HEK293 (cell line): ENCODE measurements at regions not wholly inside any gene's neighbourhood (a gene's known extent, or its start where the extent isn't known, plus 50 kb on each side); places are given as distances from the start of the nearest gene placed in this dataset.
"Not testable (repeated sequence)": the region's sequence is repeated elsewhere in the genome, so short reads cannot be mapped to it uniquely, and the experiment has no call there.

Experiments used
- CTCF ChIA-PET: fragments of 350-600 bp; formaldehyde crosslinking; extraction: SDS; loops from one replicate; lab custom pipeline; 2021; ENCODE audit warnings: antibody characterized with exemption; lab: Yijun Ruan, JAX
- POLR2A ChIA-PET: fragments of 300-600 bp; formaldehyde crosslinking; extraction: SDS; loops from one replicate; lab custom pipeline; 2020; ENCODE audit warnings: antibody characterized with exemption, inconsistent platforms; lab: Yijun Ruan, JAX
- H3K27ac ChIP-seq: fragments of 200-500 bp; sonication (Bioruptor generic); 2 replicates; pipeline ENCODE4 v1.5.1; 2014; ENCODE audit warnings: low read depth, low read length, control low read depth, inconsistent platforms; ENCODE audit errors: extremely low read depth
- H3K36me3 ChIP-seq, 2 experiments: fragments of 200-500 bp in 1 of 2; sonication (Bioruptor generic) in 1 of 2; 1 replicate in 1 of 2; 2 replicates in 1 of 2; pipeline ENCODE4 v1.5.1; 2014 to 2017; ENCODE audit warnings: inconsistent platforms in 2 of 2, low read length in 2 of 2; ENCODE audit not compliant: control insufficient read depth in 2 of 2, insufficient read depth in 1 of 2
- H3K4me1 ChIP-seq: fragments of 200-500 bp; sonication (Bioruptor generic); 2 replicates; pipeline ENCODE4 v1.5.1; 2014; ENCODE audit warnings: mild to moderate bottlenecking, low read length, inconsistent platforms; ENCODE audit not compliant: control insufficient read depth, insufficient read depth
- H3K4me3 ChIP-seq: 2 replicates; pipeline ENCODE4 v1.5.1; 2011; ENCODE audit warnings: low read depth, mild to moderate bottlenecking, control low read depth, low read length, moderate library complexity
- H3K9me3 ChIP-seq: fragments of 200-500 bp; sonication (Bioruptor generic); 2 replicates; pipeline ENCODE4 v1.5.1; 2014; ENCODE audit warnings: low read depth, low read length, inconsistent platforms; ENCODE audit not compliant: control insufficient read depth, insufficient read depth
- AEBP2 ChIP-seq: fragments of 450-650 bp; formaldehyde crosslinking; IDR thresholded peaks from 2 replicates; pipeline ENCODE4 v1.5.1; 2016; ENCODE audit warnings: missing biosample characterization, missing genetic modification characterization, borderline replicate concordance
- BCL11B ChIP-seq: fragments of 450-650 bp; formaldehyde crosslinking; IDR thresholded peaks from 2 replicates; pipeline ENCODE4 v1.5.1; 2016; ENCODE audit warnings: low read depth, missing biosample characterization, missing genetic modification characterization
- GLI4 ChIP-seq: fragments of 450-650 bp; formaldehyde crosslinking; IDR thresholded peaks from 2 replicates; pipeline ENCODE4 v1.5.1; 2016; ENCODE audit warnings: missing biosample characterization, missing genetic modification characterization
- OVOL3 ChIP-seq: fragments of 450-650 bp; formaldehyde crosslinking; IDR thresholded peaks from 2 replicates; pipeline ENCODE4 v1.5.1; 2016; ENCODE audit warnings: missing biosample characterization, missing genetic modification characterization
- TRIM28 ChIP-seq: IDR thresholded peaks from 2 replicates; pipeline ENCODE4 v1.6.1; 2011; ENCODE audit warnings: low read length, control low read depth, borderline replicate concordance
- WT1 ChIP-seq: fragments of 450-650 bp; formaldehyde crosslinking; IDR thresholded peaks from 2 replicates; pipeline ENCODE4 v1.5.1; 2016; ENCODE audit warnings: missing biosample characterization, missing genetic modification characterization
- ZFHX2 ChIP-seq: fragments of 450-650 bp; formaldehyde crosslinking; conservative IDR thresholded peaks from 2 replicates; pipeline ENCODE4 v1.5.1; 2016; ENCODE audit warnings: missing biosample characterization, missing genetic modification characterization
- ZNF121 ChIP-seq: fragments of 450-650 bp; formaldehyde crosslinking; IDR thresholded peaks from 2 replicates; pipeline ENCODE4 v1.5.1; 2016; ENCODE audit warnings: missing biosample characterization, missing genetic modification characterization
- ZNF140 ChIP-seq: fragments of 450-650 bp; formaldehyde crosslinking; IDR thresholded peaks from 2 replicates; pipeline ENCODE4 v1.5.1; 2016; ENCODE audit warnings: missing biosample characterization, missing genetic modification characterization
- ZNF146 ChIP-seq: fragments of 450-650 bp; formaldehyde crosslinking; IDR thresholded peaks from 2 replicates; pipeline ENCODE4 v1.5.1; 2016; ENCODE audit warnings: missing biosample characterization, missing genetic modification characterization
- ZNF184 ChIP-seq: fragments of 450-650 bp; IDR thresholded peaks from 2 replicates; pipeline ENCODE4 v1.5.1; 2018; ENCODE audit warnings: missing biosample characterization, mild to moderate bottlenecking, missing genetic modification characterization
- ZNF24 ChIP-seq: fragments of 450-650 bp; formaldehyde crosslinking; IDR thresholded peaks from 2 replicates; pipeline ENCODE4 v1.5.1; 2016; ENCODE audit warnings: missing biosample characterization, missing genetic modification characterization
- ZNF248 ChIP-seq: fragments of 450-650 bp; formaldehyde crosslinking; IDR thresholded peaks from 2 replicates; pipeline ENCODE4 v1.5.1; 2017; ENCODE audit warnings: missing biosample characterization, missing genetic modification characterization
- ZNF266 ChIP-seq: fragments of 450-650 bp; formaldehyde crosslinking; IDR thresholded peaks from 2 replicates; pipeline ENCODE4 v1.5.1; 2016; ENCODE audit warnings: missing biosample characterization, missing genetic modification characterization, low read depth
- ZNF274 ChIP-seq, 2 experiments: fragments of 200-500 bp in 1 of 2; fragments of 450-650 bp in 1 of 2; sonication (Bioruptor generic) in 1 of 2; formaldehyde crosslinking in 1 of 2; IDR thresholded peaks; 2 replicates each; pipeline versions ENCODE4 v1.5.1 to v1.6.1; 2014 to 2016; ENCODE audit warnings: borderline replicate concordance in 1 of 2, inconsistent platforms in 1 of 2, low read length in 1 of 2, missing biosample characterization in 1 of 2, missing genetic modification characterization in 1 of 2
- ZNF366 ChIP-seq: fragments of 450-650 bp; formaldehyde crosslinking; conservative IDR thresholded peaks from 2 replicates; pipeline ENCODE4 v1.5.1; 2016; ENCODE audit warnings: missing biosample characterization, missing genetic modification characterization
- ZNF473 ChIP-seq: fragments of 450-650 bp; formaldehyde crosslinking; IDR thresholded peaks from 2 replicates; pipeline ENCODE4 v1.5.1; 2017; ENCODE audit warnings: missing biosample characterization, missing genetic modification characterization
- ZNF501 ChIP-seq: fragments of 450-650 bp; formaldehyde crosslinking; IDR thresholded peaks from 2 replicates; pipeline ENCODE4 v1.5.1; 2016; ENCODE audit warnings: missing biosample characterization, missing genetic modification characterization
- ZNF510 ChIP-seq: fragments of 450-650 bp; formaldehyde crosslinking; IDR thresholded peaks from 2 replicates; pipeline ENCODE4 v1.5.1; 2018; ENCODE audit warnings: mild to moderate bottlenecking, missing genetic modification characterization, missing biosample characterization; ENCODE audit not compliant: insufficient replicate concordance
- ZNF521 ChIP-seq: fragments of 450-650 bp; formaldehyde crosslinking; IDR thresholded peaks from 2 replicates; pipeline ENCODE4 v1.5.1; 2017; ENCODE audit warnings: missing biosample characterization, mild to moderate bottlenecking, missing genetic modification characterization
- ZNF549 ChIP-seq: fragments of 450-650 bp; IDR thresholded peaks from 2 replicates; pipeline ENCODE4 v1.5.1; 2018; ENCODE audit warnings: missing biosample characterization, missing genetic modification characterization, mild to moderate bottlenecking, inconsistent platforms, moderate library complexity
- ZNF571 ChIP-seq: fragments of 450-650 bp; formaldehyde crosslinking; IDR thresholded peaks from 2 replicates; pipeline ENCODE4 v1.5.0; 2017; ENCODE audit warnings: missing biosample characterization, missing genetic modification characterization
- ZNF629 ChIP-seq: fragments of 450-650 bp; formaldehyde crosslinking; IDR thresholded peaks from 2 replicates; pipeline ENCODE4 v1.5.1; 2017; ENCODE audit warnings: missing biosample characterization, missing genetic modification characterization
- ZNF658 ChIP-seq: fragments of 450-650 bp; formaldehyde crosslinking; IDR thresholded peaks from 2 replicates; pipeline ENCODE4; 2016; ENCODE audit warnings: missing biosample characterization, missing genetic modification characterization
- ZNF777 ChIP-seq: fragments of 450-650 bp; formaldehyde crosslinking; IDR thresholded peaks from 2 replicates; pipeline ENCODE4 v1.5.1; 2017; ENCODE audit warnings: missing biosample characterization, missing genetic modification characterization, borderline replicate concordance
- TF ChIP-seq, protein P1 (sequence below): fragments of 450-650 bp; formaldehyde crosslinking; IDR thresholded peaks from 2 replicates; pipeline ENCODE4 v1.5.1; 2017; ENCODE audit warnings: missing biosample characterization, missing genetic modification characterization

DNA sequence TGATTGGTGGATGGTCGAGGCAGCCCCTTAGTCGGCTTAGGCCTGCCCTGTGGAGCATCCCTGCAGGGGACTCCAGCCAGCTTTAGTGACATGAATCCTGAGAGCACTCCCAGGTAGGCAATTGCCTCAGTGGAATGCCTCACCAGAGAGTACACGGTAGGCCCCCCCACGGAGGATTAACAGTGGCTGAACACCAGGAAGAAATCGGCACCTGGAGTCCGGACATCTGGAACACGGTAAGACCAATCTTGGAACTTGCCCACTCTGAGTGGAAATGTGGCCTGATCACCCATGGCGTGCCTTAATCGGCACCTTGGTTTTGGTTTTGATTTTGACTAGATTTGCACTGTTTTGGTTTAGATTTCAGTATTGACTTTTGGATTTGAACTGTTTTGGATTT is 326.2 kb upstream of the NCKAP5 start:
- H3K4me3 ChIP-seq, result no peak overlapping the region
- CTCF ChIA-PET, result no interaction called here
- no peaks in the 10 kb centered on the region; the same call in 1 of the 2 replicates for H3K4me1 ChIP-seq
- no peaks in the 10 kb centered on the region for H3K36me3 ChIP-seq
- POLR2A ChIA-PET, result no interaction called here
- TF ChIP-seq ZNF501 (tag by site-specific recombination) (no peak), WT1 (no peak), ZNF274 (IDR thresholded peaks at IDR 0.05; ENCODE audit: low read length) (no peak), ZNF274 (tag by site-specific recombination; IDR thresholded peaks at IDR 0.05; ENCODE audit: borderline replicate concordance) (no peak), ZNF510 (tag by site-specific recombination) (no peak), ZNF366 (tag by site-specific recombination) (no peak), AEBP2 (no peak), ZNF184 (no peak), ZNF266 (tag by site-specific recombination) (no peak), ZNF24 (tag by site-specific recombination) (no peak), ZNF248 (tag by site-specific recombination) (no peak), ZNF473 (tag by site-specific recombination) (no peak), BCL11B (tag by site-specific recombination) (no peak), ZNF777 (tag by site-specific recombination) (no peak), ZNF521 (tag by site-specific recombination) (no peak), GLI4 (no peak), TRIM28 (no peak)
- TF ChIP-seq, protein P1, sequence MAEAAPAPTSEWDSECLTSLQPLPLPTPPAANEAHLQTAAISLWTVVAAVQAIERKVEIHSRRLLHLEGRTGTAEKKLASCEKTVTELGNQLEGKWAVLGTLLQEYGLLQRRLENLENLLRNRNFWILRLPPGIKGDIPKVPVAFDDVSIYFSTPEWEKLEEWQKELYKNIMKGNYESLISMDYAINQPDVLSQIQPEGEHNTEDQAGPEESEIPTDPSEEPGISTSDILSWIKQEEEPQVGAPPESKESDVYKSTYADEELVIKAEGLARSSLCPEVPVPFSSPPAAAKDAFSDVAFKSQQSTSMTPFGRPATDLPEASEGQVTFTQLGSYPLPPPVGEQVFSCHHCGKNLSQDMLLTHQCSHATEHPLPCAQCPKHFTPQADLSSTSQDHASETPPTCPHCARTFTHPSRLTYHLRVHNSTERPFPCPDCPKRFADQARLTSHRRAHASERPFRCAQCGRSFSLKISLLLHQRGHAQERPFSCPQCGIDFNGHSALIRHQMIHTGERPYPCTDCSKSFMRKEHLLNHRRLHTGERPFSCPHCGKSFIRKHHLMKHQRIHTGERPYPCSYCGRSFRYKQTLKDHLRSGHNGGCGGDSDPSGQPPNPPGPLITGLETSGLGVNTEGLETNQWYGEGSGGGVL, result no peak
- H3K9me3 ChIP-seq, result no peaks in the 10 kb centered on the region
- H3K27ac ChIP-seq, result no peak overlapping the region

DNA sequence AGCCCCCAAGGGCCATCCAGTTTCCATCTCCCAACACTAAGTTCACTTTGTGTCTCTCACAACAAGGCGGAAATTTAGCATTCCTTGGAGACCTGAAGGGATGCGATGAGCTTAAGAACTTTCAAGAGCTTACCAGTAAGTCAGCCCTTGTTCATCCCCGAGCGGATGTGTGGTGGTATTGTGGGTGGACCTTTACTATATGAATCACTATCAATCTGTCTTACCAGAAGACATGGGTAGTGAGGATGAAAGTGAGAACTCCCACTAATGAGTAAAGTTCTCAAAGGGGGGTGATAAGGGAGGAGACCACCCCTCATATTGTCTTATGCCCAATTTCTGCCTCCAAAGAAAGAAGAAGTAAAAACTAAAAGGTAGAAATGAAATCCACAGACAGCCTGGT is 329.6 kb upstream of the NCKAP5 start:
- H3K9me3 ChIP-seq, H3K4me3 ChIP-seq, POLR2A ChIA-PET, H3K36me3 ChIP-seq, H3K27ac ChIP-seq, H3K4me1 ChIP-seq: not testable (repeated sequence)
- CTCF ChIA-PET, result interaction anchor here (0.6 to 1.1 kb wide), 2 partner anchors 217 to 310 kb away, joined by 3 read pairs; no protein-coding TSS in a partner anchor

DNA sequence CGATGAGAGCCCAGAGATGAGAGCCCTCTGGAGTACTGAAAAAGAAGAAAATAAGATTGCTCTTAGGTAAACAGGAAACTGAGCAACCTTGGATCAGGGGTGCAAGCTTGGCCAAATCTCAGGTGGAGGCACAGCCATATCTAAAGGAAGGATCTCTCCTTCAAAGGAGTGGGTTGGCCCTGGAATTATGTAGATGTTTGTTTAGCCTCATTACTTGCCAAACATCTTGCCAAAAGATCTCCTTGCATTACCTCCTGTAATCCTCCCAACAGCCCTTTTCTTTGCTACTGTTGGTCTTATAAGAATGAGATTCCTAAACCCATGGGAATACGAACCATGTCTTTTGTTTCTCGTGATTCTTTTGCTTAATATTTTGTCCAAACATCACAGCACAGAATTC is 332.6 kb upstream of the NCKAP5 start:
- H3K4me3 ChIP-seq, result no peak overlapping the region
- H3K4me1 ChIP-seq, result no peaks in the 10 kb centered on the region
- TF ChIP-seq ZNF121 (tag by site-specific recombination) (no peak), ZNF146 (tag by site-specific recombination) (no peak), ZNF571 (tag by site-specific recombination) (no peak), ZNF549 (tag by site-specific recombination) (no peak), ZNF140 (tag by site-specific recombination) (no peak), ZNF629 (no peak), ZNF658 (no peak), OVOL3 (no peak), ZFHX2 (tag by site-specific recombination) (no peak)
- no peaks in the 10 kb centered on the region for H3K36me3 ChIP-seq
- POLR2A ChIA-PET, result no interaction called here
- no peak overlapping the region for H3K27ac ChIP-seq
- CTCF ChIA-PET, result interaction anchor here (0.9 kb wide), 1 partner anchor 14 kb away, joined by 3 read pairs; no protein-coding TSS in a partner anchor
- no peaks in the 10 kb centered on the region for H3K9me3 ChIP-seq
